GM12878 (cell line): ENCODE measurements at regions not wholly inside any gene's neighbourhood (a gene's known extent, or its start where the extent isn't known, plus 50 kb on each side); places are given as distances from the start of the nearest gene placed in this dataset.

Experiments used
- ATAC-seq: fragments of 200-7000 bp; cut with Tn5 transposase; 3 replicates; pipeline ENCODE4 v1.9.1; 2020; ENCODE audit warnings: mild to moderate bottlenecking, moderate library complexity
- BruUV-seq: library from RNA; stranded (reverse); fragments of 400-500 nt; replicated peaks from 2 replicates; lab custom pipeline; 2021; lab: Mats Ljungman, UMichigan
- CTCF ChIA-PET: fragments of 300-600 bp; sonication (Branson Sonifier 250); formaldehyde crosslinking; extraction: SDS; loops from one replicate; lab custom pipeline; 2021; ENCODE audit warnings: inconsistent platforms; lab: Yijun Ruan, JAX
- POLR2A ChIA-PET: fragments of 350-600 bp; formaldehyde crosslinking; extraction: SDS; loops from one replicate; lab custom pipeline; 2021; ENCODE audit warnings: inconsistent platforms; lab: Charles Lee
- RAD21 ChIA-PET: fragments of 300-600 bp; sonication (Branson Sonifier 250); formaldehyde crosslinking; loops from one replicate; lab custom pipeline; 2023; ENCODE audit warnings: antibody characterized with exemption; ENCODE audit not compliant: unreplicated experiment; lab: Charles Lee
- SMC1A ChIA-PET: fragments of 300-600 bp; sonication (Branson Sonifier 250); formaldehyde crosslinking; loops from one replicate; lab custom pipeline; 2023; ENCODE audit not compliant: unreplicated experiment, uncharacterized antibody; lab: Charles Lee
- DNase-seq: peaks from one replicate; pipeline ENCODE4 v3.0.0-alpha.2; 2011; ENCODE audit warnings: low read depth, low spot score
- FAIRE-seq: peaks from 3 replicates; lab custom pipeline; 2011; peaks lifted over from hg19 to GRCh38; lab: Jason Lieb, UNC
- H2AFZ ChIP-seq: 2 replicates; pipeline ENCODE4 v1.6.0; 2011; ENCODE audit warnings: low read depth, low read length, control low read depth; ENCODE audit not compliant: control insufficient read depth
- H3K27ac ChIP-seq: 2 replicates; pipeline ENCODE4 v1.5.1; 2011; ENCODE audit warnings: control low read depth; ENCODE audit not compliant: control insufficient read depth, insufficient read depth
- H3K27me3 ChIP-seq, 2 experiments: replicated peaks in 1 of 2; 2 replicates each; pipeline versions ENCODE4 v1.6.0 to v1.6.1; 2011; ENCODE audit warnings: low read length in 1 of 2; ENCODE audit not compliant: control insufficient read depth in 2 of 2, insufficient read depth in 2 of 2
- H3K36me3 ChIP-seq, 2 experiments: 2 replicates each; pipeline ENCODE4 v1.5.1; 2011; ENCODE audit warnings: low read length in 1 of 2; ENCODE audit not compliant: control insufficient read depth in 2 of 2, insufficient read depth in 2 of 2
- H3K4me1 ChIP-seq: 2 replicates; pipeline ENCODE4 v1.6.1; 2011; ENCODE audit warnings: mild to moderate bottlenecking, low read length, moderate library complexity, mixed read lengths; ENCODE audit not compliant: control insufficient read depth, insufficient read depth
- H3K4me2 ChIP-seq: 2 replicates; pipeline ENCODE4 v1.6.0; 2011; ENCODE audit warnings: control low read depth; ENCODE audit not compliant: control insufficient read depth, insufficient read depth
- H3K4me3 ChIP-seq: fragments of 200-600 bp; sonication (generic); 2 replicates; pipeline ENCODE4 v1.5.1; 2016
- H3K79me2 ChIP-seq: 2 replicates; pipeline ENCODE4 v1.6.0; 2011; ENCODE audit warnings: low read length; ENCODE audit not compliant: control insufficient read depth, insufficient read depth
- H3K9ac ChIP-seq: 2 replicates; pipeline ENCODE4 v1.8.0; 2011; ENCODE audit warnings: low read length, control low read depth, mixed read lengths; ENCODE audit not compliant: control insufficient read depth, insufficient read depth
- H3K9me3 ChIP-seq: replicated peaks from 3 replicates; pipeline ENCODE4 v1.5.1; 2011; ENCODE audit warnings: mild to moderate bottlenecking, low read length; ENCODE audit not compliant: control insufficient read depth, insufficient read depth
- H4K20me1 ChIP-seq: 2 replicates; pipeline ENCODE4 v1.6.0; 2011; ENCODE audit not compliant: control insufficient read depth, insufficient read depth
- CEBPZ ChIP-seq: fragments of 150-350 bp; IDR thresholded peaks from 2 replicates; pipeline ENCODE4 v1.6.1; 2016; ENCODE audit warnings: low read depth, low read length
- CHD1 ChIP-seq: IDR thresholded peaks from 2 replicates; pipeline ENCODE4 v1.6.1; 2012; ENCODE audit warnings: low read depth, low read length, improper control_type of control experiment
- ETV6 ChIP-seq, 2 experiments: fragments of 450-650 bp in 1 of 2; IDR thresholded peaks in 1 of 2; conservative IDR thresholded peaks in 1 of 2; 2 replicates each; pipeline ENCODE4 v1.6.1; 2014; ENCODE audit warnings: antibody characterized with exemption in 1 of 2, borderline replicate concordance in 1 of 2, low read depth in 1 of 2, mild to moderate bottlenecking in 1 of 2, moderate library complexity in 1 of 2
- GATAD2B ChIP-seq: fragments of 450-650 bp; conservative IDR thresholded peaks from 2 replicates; pipeline ENCODE4 v1.6.1; 2017; ENCODE audit warnings: low read depth, mild to moderate bottlenecking, moderate library complexity
- NFIC ChIP-seq: IDR thresholded peaks from 2 replicates; pipeline ENCODE4 v1.6.1; 2012; ENCODE audit warnings: low read depth, mild to moderate bottlenecking, inconsistent platforms, low read length, moderate library complexity
- RB1 ChIP-seq: fragments of 450-650 bp; formaldehyde crosslinking; IDR thresholded peaks from 2 replicates; pipeline ENCODE4 v1.6.1; 2017; ENCODE audit warnings: mild to moderate bottlenecking, borderline replicate concordance
- SIN3A ChIP-seq: IDR thresholded peaks from 2 replicates; pipeline ENCODE4 v1.6.1; 2012; ENCODE audit warnings: low read depth, low read length, improper control_type of control experiment
- SMAD5 ChIP-seq: IDR thresholded peaks from 2 replicates; pipeline ENCODE4 v1.6.1; 2016; ENCODE audit warnings: antibody characterized with exemption, low read depth
- WGBS: methylation state at CpG from one replicate; pipeline ENCODE4 v1.1.6; 2016; ENCODE audit warnings: low lambda C conversion rate; ENCODE audit not compliant: insufficient replicate concordance, insufficient coverage; ENCODE audit errors: missing lambda C conversion rate; 5-methylcytosine and 5-hydroxymethylcytosine counted together
- in situ Hi-C: fragments of 300-500 bp; cut with MboI; formaldehyde crosslinking; loops from 9 replicates; pipeline ENCODE4 v1.14.3; 2018; ENCODE audit warnings: mixed read lengths
- intact Hi-C: fragments of 100-400 bp; cut with micrococcal nuclease; formaldehyde crosslinking; loops from one replicate; pipeline ENCODE4 v1.14.2; 2022; ENCODE audit not compliant: unreplicated experiment

GRCh38 chr12:93202688-93203087 lies 175.0 kb upstream of the NUDT4 start:
- Histone ChIP-seq H3K79me2 (no peaks in the 10 kb centered on the region), H3K4me1 (peaks cover 14% of the 10 kb centered on the region), H4K20me1 (no peaks in the 10 kb centered on the region), H3K27ac (no peak overlapping the region), H3K36me3 (no peaks in the 10 kb centered on the region), H3K9me3 (no peaks in the 10 kb centered on the region), H3K4me3 (no peak overlapping the region), H2AFZ (no peak overlapping the region), H3K4me2 (no peak overlapping the region), H3K27me3 (no peaks in the 10 kb centered on the region), H3K9ac (no peak overlapping the region)
- FAIRE-seq (no peak), DNase-seq (no peak), ATAC-seq (no peak)
- ChIA-PET POLR2A (no interaction called here), RAD21 (no interaction called here), CTCF (interaction anchor here (0.5 to 1.5 kb wide), 4 partner anchors 35 to 221 kb away, joined by 3 to 5 read pairs (median 4); no protein-coding TSS in a partner anchor), SMC1A (interaction anchor here (1.1 to 1.8 kb wide), 4 partner anchors 10 to 42 kb away, joined by 3 to 6 read pairs (median 3); no protein-coding TSS in a partner anchor)
- TF ChIP-seq NFIC (no peak), GATAD2B (no peak), SIN3A (no peak), ETV6 (conservative IDR thresholded peaks at IDR 0.05 in 1 of 2, IDR thresholded peaks at IDR 0.05 in 1 of 2; ENCODE audit: borderline replicate concordance in 1 of 2, low read depth in 1 of 2) (peak in 1 of 2 experiments; percentile 71; a peak in 2 of 4 replicates), RB1 (no peak), SMAD5 (no peak), CHD1 (no peak), CEBPZ (no peak)
- BruUV-seq: no TSS peak
- intact Hi-C loops (no loop called here), in situ Hi-C loops (no loop called here)
- 93% methylated on average over 2 of the region's 2 CpGs for WGBS
